ENCODE measurements at regions not wholly inside any gene's neighbourhood (a gene's known extent, or its start where the extent isn't known, plus 50 kb on each side); places are given as distances from the start of the nearest gene placed in this dataset.

DNA sequence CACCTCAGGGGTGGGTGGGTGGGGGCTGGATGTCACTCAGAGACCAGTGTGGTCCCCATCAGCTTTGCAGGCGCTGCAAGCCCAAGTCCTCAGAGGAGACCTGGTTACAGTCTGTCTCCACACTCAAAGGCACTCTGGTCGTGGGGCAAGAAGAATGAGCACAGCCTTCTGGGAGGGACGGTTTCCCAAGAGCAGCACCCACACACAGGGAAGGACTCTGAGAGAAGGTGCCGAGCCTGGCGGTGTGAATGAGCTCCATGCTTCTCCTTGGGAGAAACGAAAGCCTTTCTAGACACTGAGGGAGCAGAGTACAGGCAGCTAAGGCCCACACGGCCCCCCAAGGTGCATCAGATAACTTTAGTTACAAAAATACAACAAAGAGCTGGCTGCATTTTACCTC lies 473.6 kb downstream of the FOXO1 start:
- DNase-seq (ENCODE audit: low spot score in 2 of 2): peak in 1 of 2 donors; percentile 44
- Histone ChIP-seq H3K36me3 (no peaks in the 10 kb centered on the region), H3K9me3 (no peaks in the 10 kb centered on the region), H3K4me3 (no peak overlapping the region), H3K27ac (peak overlapping the region; percentile 90), H3K4me1 (peaks cover 6 to 16% of the 10 kb centered on the region in 2 donors), H3K27me3 (no peaks in the 10 kb centered on the region)
- intact Hi-C loops (cut with DNase I; ENCODE audit: low total_unique reads): no loop called here
- TF ChIP-seq, protein P1, sequence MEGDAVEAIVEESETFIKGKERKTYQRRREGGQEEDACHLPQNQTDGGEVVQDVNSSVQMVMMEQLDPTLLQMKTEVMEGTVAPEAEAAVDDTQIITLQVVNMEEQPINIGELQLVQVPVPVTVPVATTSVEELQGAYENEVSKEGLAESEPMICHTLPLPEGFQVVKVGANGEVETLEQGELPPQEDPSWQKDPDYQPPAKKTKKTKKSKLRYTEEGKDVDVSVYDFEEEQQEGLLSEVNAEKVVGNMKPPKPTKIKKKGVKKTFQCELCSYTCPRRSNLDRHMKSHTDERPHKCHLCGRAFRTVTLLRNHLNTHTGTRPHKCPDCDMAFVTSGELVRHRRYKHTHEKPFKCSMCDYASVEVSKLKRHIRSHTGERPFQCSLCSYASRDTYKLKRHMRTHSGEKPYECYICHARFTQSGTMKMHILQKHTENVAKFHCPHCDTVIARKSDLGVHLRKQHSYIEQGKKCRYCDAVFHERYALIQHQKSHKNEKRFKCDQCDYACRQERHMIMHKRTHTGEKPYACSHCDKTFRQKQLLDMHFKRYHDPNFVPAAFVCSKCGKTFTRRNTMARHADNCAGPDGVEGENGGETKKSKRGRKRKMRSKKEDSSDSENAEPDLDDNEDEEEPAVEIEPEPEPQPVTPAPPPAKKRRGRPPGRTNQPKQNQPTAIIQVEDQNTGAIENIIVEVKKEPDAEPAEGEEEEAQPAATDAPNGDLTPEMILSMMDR (IDR thresholded peaks at IDR 0.05): no peak
- no peak for TF ChIP-seq POLR2AphosphoS5 (IDR thresholded peaks at IDR 0.05)
- no peak for TF ChIP-seq POLR2A (IDR thresholded peaks at IDR 0.05)

DNA sequence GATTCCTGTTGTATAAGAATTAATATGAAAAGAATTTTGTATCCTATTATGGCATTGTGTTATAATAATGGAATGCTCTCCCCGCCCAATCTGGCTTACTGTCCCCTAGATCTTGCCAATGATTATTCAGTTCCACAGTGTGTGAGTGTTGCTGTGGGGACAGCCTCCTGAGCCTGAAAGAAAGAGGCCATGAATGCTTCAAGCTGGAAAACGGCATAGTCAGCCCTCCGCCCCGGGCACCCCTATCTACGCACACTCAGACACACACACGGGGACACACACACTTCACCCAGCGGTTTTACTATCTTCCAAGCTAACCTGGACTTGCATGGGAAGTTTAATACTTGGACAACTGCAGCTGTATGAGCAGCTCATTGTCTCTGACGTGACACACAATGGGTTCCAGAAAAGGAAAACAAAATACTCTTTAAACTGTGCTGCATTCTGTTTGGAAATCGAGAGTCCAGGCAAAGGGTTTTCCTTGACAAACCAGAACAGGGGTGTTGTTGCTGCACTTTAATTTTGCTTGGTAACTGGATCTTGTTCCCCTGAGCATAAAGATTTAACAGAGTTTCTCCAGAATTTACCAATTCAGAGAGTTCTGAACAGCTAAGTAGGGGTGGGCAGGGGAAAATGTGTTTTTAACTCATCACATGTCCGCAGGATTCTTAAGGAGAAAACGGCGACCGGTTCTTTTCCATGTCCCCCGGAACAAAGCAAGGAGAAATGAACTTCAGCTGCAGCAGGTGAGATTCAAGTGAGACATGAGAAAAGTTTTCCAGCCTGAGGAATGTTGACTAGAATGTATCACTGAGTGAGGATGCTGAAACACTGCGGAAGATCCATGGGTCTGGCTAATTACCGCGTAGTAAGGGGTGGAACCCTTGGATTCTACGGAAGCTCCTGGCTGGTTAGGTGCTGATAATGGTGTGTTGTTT lies 472.9 kb downstream of the FOXO1 start:
- peak overlapping the region in 1 of 3 donors; percentile 39 for H3K4me3 ChIP-seq
- H3K36me3 ChIP-seq: no peaks in the 10 kb centered on the region
- peak in 1 of 2 donors; percentile 80 for DNase-seq (ENCODE audit: low spot score in 2 of 2)
- intact Hi-C loops (cut with DNase I; ENCODE audit: low total_unique reads): no loop called here
- TF ChIP-seq, protein P1 (IDR thresholded peaks at IDR 0.05): no peak
- TF ChIP-seq POLR2A (IDR thresholded peaks at IDR 0.05): no peak
- peak; percentile 20 to 70 (median 53) for TF ChIP-seq POLR2AphosphoS5 (IDR thresholded peaks at IDR 0.05)
- H3K9me3 ChIP-seq: no peaks in the 10 kb centered on the region
- peaks cover 6 to 16% of the 10 kb centered on the region in 2 donors for H3K4me1 ChIP-seq
- peak overlapping the region; percentile 90 for H3K27ac ChIP-seq
- no peaks in the 10 kb centered on the region for H3K27me3 ChIP-seq

DNA sequence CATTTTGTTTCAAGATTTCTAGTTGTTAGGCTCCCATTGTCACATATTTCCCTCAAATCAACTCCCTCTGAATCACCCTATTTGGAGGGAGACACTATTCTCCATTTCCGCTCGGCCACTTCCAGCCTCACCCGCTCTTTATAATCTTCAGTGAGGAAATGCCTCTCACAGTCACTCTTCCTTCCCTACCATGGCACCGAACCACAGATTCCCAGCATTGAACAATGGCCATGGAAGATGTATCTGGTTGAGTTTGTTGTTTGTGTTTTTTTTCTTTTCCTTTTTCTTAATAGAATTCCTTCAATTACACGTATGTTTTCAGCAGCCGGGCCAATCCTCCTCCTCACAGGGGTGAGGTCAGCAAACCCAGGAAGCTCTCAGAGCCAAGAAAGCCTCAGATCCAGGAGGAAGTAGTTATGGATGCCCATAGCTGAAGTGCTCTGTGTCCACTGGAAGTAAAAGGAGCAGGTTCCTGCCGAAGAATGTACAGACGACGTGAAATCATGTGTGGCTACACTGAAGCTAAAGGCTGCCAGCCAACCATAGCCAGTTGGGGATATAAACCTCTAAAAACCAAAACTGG lies 472.1 kb downstream of the FOXO1 start:
- peaks cover 6 to 16% of the 10 kb centered on the region in 2 donors for H3K4me1 ChIP-seq
- H3K27me3 ChIP-seq: no peaks in the 10 kb centered on the region
- DNase-seq (ENCODE audit: low spot score in 2 of 2): no peak

DNA sequence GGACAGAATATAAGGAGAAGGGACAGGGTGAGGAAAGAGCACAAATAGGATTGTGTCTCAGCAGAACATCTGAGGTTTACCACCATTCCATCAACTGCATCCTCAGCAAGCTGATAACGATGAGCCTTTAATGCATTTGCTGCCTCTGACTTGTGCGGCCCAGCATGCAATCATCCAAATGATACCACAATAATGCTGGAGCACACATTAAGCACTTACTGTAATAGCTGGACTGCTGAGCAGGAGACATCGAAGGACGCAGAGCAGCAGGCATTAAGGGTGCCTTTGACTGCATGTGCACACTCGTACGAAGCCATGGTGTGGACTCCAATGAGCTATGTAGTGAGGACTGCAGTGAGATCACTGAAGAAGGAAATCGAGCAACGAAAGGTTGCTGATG lies 469.4 kb downstream of the FOXO1 start:
- peaks cover 0 to 6% of the 10 kb centered on the region in 2 donors for H3K4me1 ChIP-seq
- no peaks in the 10 kb centered on the region for H3K36me3 ChIP-seq
- no peak overlapping the region for H3K4me3 ChIP-seq
- TF ChIP-seq, protein P1 (IDR thresholded peaks at IDR 0.05): no peak
- TF ChIP-seq POLR2AphosphoS5 (IDR thresholded peaks at IDR 0.05): no peak
- H3K27ac ChIP-seq: no peak overlapping the region
- intact Hi-C loops (cut with DNase I; ENCODE audit: low total_unique reads): no loop called here
- H3K9me3 ChIP-seq: no peaks in the 10 kb centered on the region
- no peaks in the 10 kb centered on the region for H3K27me3 ChIP-seq
- DNase-seq (ENCODE audit: low spot score in 2 of 2): no peak

More for the DNA sequence above, 472.1 kb downstream of the FOXO1 start:
- H3K36me3 ChIP-seq: no peaks in the 10 kb centered on the region
- H3K4me3 ChIP-seq: peak overlapping the region in 1 of 3 donors; percentile 39
- TF ChIP-seq POLR2AphosphoS5 (IDR thresholded peaks at IDR 0.05): peak in 2 of 3 donors; percentile 7 to 70
- TF ChIP-seq, protein P1 (IDR thresholded peaks at IDR 0.05): no peak
- intact Hi-C loops (cut with DNase I; ENCODE audit: low total_unique reads): no loop called here
- no peaks in the 10 kb centered on the region for H3K9me3 ChIP-seq
- H3K27ac ChIP-seq: peak overlapping the region; percentile 90

Measured in breast epithelium (tissue), 4 donors.